ENCODE measurements at regions not wholly inside any gene's neighbourhood (a gene's known extent, or its start where the extent isn't known, plus 50 kb on each side); places are given as distances from the start of the nearest gene placed in this dataset.
"Not testable (repeated sequence)": the region's sequence is repeated elsewhere in the genome, so short reads cannot be mapped to it uniquely, and the experiment has no call there.

- not testable (repeated sequence) for TF ChIP-seq CTCF (conservative IDR thresholded peaks at IDR 0.05; ENCODE audit: low read depth, low read length); EZH2 (IDR thresholded peaks at IDR 0.05; ENCODE audit: low read length, unreplicated experiment)
These were observed 76.0 kb downstream of the FZD4 start for GRCh38 chr11:86879241-86879640.
